HepG2 (cell line): ENCODE measurements at regions not wholly inside any gene's neighbourhood (a gene's known extent, or its start where the extent isn't known, plus 50 kb on each side); places are given as distances from the start of the nearest gene placed in this dataset.

Experiments used
- GRHL1 ChIP-seq: sonication (generic); formaldehyde crosslinking; conservative IDR thresholded peaks from 2 replicates; pipeline ENCODE4 v1.8.0; 2022; ENCODE audit warnings: missing genetic modification reagents
- HINFP ChIP-seq: sonication (generic); formaldehyde crosslinking; IDR thresholded peaks from 2 replicates; pipeline ENCODE4 v1.4.0; 2020; ENCODE audit warnings: low read depth, mild to moderate bottlenecking, missing genetic modification reagents
- JUNB ChIP-seq: sonication (generic); formaldehyde crosslinking; IDR thresholded peaks from 2 replicates; pipeline ENCODE4 v1.8.0; 2022; ENCODE audit warnings: missing genetic modification reagents, mild to moderate bottlenecking, borderline replicate concordance
- MEIS2 ChIP-seq: sonication (generic); formaldehyde crosslinking; IDR thresholded peaks from 2 replicates; pipeline ENCODE4 v1.9.0; 2021; ENCODE audit warnings: mild to moderate bottlenecking, missing genetic modification reagents
- MLX ChIP-seq: IDR thresholded peaks from 2 replicates; pipeline ENCODE4 v1.6.1; 2016
- NFIC ChIP-seq: IDR thresholded peaks from 2 replicates; pipeline ENCODE4 v1.6.1; 2012; ENCODE audit warnings: mild to moderate bottlenecking, low read length, inconsistent platforms
- SIN3A ChIP-seq: IDR thresholded peaks from 2 replicates; pipeline ENCODE4 v1.6.1; 2011; ENCODE audit warnings: low read depth, mild to moderate bottlenecking, control low read depth, low read length, borderline replicate concordance
- SMC3 ChIP-seq: IDR thresholded peaks from 2 replicates; pipeline ENCODE4 v1.6.1; 2011; ENCODE audit warnings: low read length, improper control_type of control experiment
- TFDP1 ChIP-seq: IDR thresholded peaks from 2 replicates; pipeline ENCODE4 v1.6.1; 2016; ENCODE audit warnings: missing compliant biosample characterization, missing genetic modification reagents, borderline replicate concordance
- TSC22D2 ChIP-seq: sonication (generic); formaldehyde crosslinking; IDR thresholded peaks from 2 replicates; pipeline ENCODE4 v1.5.1; 2020; ENCODE audit warnings: missing genetic modification reagents, mild to moderate bottlenecking, borderline replicate concordance
- YY1 ChIP-seq: IDR thresholded peaks from 2 replicates; pipeline ENCODE4 v1.6.1; 2011; ENCODE audit warnings: low read length, low read depth, moderate library complexity, mild to moderate bottlenecking; ENCODE audit not compliant: insufficient read depth, insufficient replicate concordance
- ZFP91 ChIP-seq: sonication (generic); formaldehyde crosslinking; IDR thresholded peaks from 2 replicates; pipeline ENCODE4 v1.9.0; 2022; ENCODE audit warnings: missing genetic modification reagents, mild to moderate bottlenecking, borderline replicate concordance
- ZNF264 ChIP-seq: sonication (generic); formaldehyde crosslinking; IDR thresholded peaks from 2 replicates; pipeline ENCODE4 v1.4.0; 2020; ENCODE audit warnings: missing genetic modification reagents

GRCh38 chr15:62841269-62841628 is 201.3 kb upstream of the TPM1 start:
- TF ChIP-seq ZFP91 (no peak), NFIC (no peak), ZNF264 (CRISPR knock-in tag) (no peak), TSC22D2 (CRISPR knock-in tag) (no peak), MEIS2 (CRISPR knock-in tag) (no peak), SMC3 (no peak), YY1 (no peak), SIN3A (no peak), MLX (CRISPR knock-in tag) (no peak), JUNB (no peak), GRHL1 (CRISPR knock-in tag) (no peak), HINFP (CRISPR knock-in tag) (no peak), TFDP1 (CRISPR knock-in tag) (no peak)
